Gastrocnemius medialis (tissue), 4 donors: ENCODE measurements at regions not wholly inside any gene's neighbourhood (a gene's known extent, or its start where the extent isn't known, plus 50 kb on each side); places are given as distances from the start of the nearest gene placed in this dataset.

Source experiments
- POLR2A ChIP-seq, 2 donors: fragments of 450-650 bp; IDR thresholded peaks; one replicate each; pipeline ENCODE4 v1.6.1; 2017; ENCODE audit warnings: antibody characterized with exemption in 2 of 2, mild to moderate bottlenecking in 2 of 2, moderate library complexity in 2 of 2
- TF ChIP-seq, protein P1 (sequence below), 5 experiments: fragments of 450-650 bp in 3 of 5; fragments of 200-600 bp in 2 of 5; sonication (generic) in 2 of 5; IDR thresholded peaks in 4 of 5; conservative IDR thresholded peaks in 1 of 5; 1 replicate in 4 of 5; 2 replicates in 1 of 5; pipeline ENCODE4 v1.5.1; 2016 to 2019; ENCODE audit warnings: antibody characterized with exemption in 5 of 5, mild to moderate bottlenecking in 3 of 5, moderate library complexity in 3 of 5

DNA sequence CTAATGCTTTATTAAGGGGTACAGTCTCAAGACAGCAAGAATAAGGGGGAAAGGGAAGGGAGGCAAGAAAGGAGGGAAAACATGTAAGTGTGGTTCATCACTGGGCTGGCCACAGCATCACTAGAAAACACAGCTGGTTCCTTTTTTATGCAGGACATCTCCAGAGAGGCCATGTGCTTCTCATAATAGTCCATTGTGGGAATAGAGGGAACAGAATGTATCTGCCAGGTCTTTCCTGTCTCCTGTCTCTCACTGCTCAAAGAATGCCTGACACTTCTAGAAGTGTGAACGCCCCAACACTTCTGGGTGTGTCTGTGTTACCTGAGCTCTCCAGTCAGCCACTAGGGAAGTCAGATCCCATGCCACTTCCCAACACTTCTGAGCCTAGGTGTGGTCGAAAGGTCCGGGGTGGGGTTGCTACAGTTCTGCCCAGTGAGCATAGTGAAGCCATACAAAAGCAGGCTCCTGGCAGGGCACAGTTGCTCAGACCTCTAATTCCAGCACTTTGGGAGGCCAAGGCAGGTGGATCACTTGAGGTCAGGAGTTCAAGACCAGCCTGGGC, 255.6 kb upstream of the SLC30A5 start:
- TF ChIP-seq, protein P1, sequence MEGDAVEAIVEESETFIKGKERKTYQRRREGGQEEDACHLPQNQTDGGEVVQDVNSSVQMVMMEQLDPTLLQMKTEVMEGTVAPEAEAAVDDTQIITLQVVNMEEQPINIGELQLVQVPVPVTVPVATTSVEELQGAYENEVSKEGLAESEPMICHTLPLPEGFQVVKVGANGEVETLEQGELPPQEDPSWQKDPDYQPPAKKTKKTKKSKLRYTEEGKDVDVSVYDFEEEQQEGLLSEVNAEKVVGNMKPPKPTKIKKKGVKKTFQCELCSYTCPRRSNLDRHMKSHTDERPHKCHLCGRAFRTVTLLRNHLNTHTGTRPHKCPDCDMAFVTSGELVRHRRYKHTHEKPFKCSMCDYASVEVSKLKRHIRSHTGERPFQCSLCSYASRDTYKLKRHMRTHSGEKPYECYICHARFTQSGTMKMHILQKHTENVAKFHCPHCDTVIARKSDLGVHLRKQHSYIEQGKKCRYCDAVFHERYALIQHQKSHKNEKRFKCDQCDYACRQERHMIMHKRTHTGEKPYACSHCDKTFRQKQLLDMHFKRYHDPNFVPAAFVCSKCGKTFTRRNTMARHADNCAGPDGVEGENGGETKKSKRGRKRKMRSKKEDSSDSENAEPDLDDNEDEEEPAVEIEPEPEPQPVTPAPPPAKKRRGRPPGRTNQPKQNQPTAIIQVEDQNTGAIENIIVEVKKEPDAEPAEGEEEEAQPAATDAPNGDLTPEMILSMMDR (IDR thresholded peaks at IDR 0.05 in 4 of 5, conservative IDR thresholded peaks at IDR 0.05 in 1 of 5), result no peak
- TF ChIP-seq POLR2A (IDR thresholded peaks at IDR 0.05), result no peak
